Hepatocyte (in vitro differentiated cells): ENCODE measurements at regions not wholly inside any gene's neighbourhood (a gene's known extent, or its start where the extent isn't known, plus 50 kb on each side); places are given as distances from the start of the nearest gene placed in this dataset.

Source experiments
- EZH2 ChIP-seq: fragments of 200-600 bp; sonication (generic); IDR thresholded peaks from 2 replicates; pipeline ENCODE4 v1.6.1; 2016; ENCODE audit warnings: antibody characterized with exemption, mild to moderate bottlenecking, borderline replicate concordance
- EZH2phosphoT487 ChIP-seq: fragments of 200-600 bp; sonication (generic); IDR thresholded peaks from one replicate; pipeline ENCODE4 v1.6.1; 2018; ENCODE audit warnings: antibody characterized with exemption, mild to moderate bottlenecking, low read depth, moderate library complexity; ENCODE audit not compliant: unreplicated experiment, severe bottlenecking
- TF ChIP-seq, protein P1 (sequence below): fragments of 200-600 bp; sonication (generic); IDR thresholded peaks from 2 replicates; pipeline ENCODE4 v1.5.1; 2016; ENCODE audit warnings: antibody characterized with exemption, mild to moderate bottlenecking; ENCODE audit not compliant: poor library complexity

DNA sequence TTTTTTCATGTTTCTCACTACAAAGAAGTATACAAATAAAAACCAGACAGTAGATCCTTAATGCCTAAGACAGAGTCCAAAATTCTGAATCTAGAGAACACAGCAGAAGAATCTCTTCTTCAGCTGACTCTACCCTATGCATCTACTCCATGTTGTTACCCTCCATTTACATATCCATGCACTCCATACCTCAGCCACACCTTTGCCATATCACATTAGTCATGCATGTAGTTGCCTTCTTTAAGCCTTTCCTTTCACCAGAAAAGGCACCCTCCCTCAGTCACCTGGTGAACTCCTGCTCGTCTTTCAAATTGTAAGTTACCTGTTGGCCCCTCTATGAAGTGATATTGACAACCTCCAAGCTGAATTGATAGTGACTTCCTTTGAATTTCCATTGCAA, 271.2 kb upstream of the FAR2 start:
- TF ChIP-seq EZH2phosphoT487 (no peak), EZH2 (no peak)
- TF ChIP-seq, protein P1, sequence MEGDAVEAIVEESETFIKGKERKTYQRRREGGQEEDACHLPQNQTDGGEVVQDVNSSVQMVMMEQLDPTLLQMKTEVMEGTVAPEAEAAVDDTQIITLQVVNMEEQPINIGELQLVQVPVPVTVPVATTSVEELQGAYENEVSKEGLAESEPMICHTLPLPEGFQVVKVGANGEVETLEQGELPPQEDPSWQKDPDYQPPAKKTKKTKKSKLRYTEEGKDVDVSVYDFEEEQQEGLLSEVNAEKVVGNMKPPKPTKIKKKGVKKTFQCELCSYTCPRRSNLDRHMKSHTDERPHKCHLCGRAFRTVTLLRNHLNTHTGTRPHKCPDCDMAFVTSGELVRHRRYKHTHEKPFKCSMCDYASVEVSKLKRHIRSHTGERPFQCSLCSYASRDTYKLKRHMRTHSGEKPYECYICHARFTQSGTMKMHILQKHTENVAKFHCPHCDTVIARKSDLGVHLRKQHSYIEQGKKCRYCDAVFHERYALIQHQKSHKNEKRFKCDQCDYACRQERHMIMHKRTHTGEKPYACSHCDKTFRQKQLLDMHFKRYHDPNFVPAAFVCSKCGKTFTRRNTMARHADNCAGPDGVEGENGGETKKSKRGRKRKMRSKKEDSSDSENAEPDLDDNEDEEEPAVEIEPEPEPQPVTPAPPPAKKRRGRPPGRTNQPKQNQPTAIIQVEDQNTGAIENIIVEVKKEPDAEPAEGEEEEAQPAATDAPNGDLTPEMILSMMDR: no peak
